GM23338 (cell line): ENCODE measurements at regions not wholly inside any gene's neighbourhood (a gene's known extent, or its start where the extent isn't known, plus 50 kb on each side); places are given as distances from the start of the nearest gene placed in this dataset.

Source experiments
- ATAC-seq: fragments of 200-7000 bp; cut with Tn5 transposase; 3 replicates; pipeline ENCODE4 v1.9.1; 2020
- DNase-seq: peaks from one replicate; pipeline ENCODE4 v3.0.0-alpha.2; 2015; ENCODE audit warnings: low spot score
- H2AFZ ChIP-seq: fragments of 200-600 bp; sonication (generic); 2 replicates; pipeline ENCODE4 v1.8.0; 2016; ENCODE audit warnings: antibody characterized with exemption, mild to moderate bottlenecking, moderate library complexity
- H3F3A ChIP-seq: fragments of 200-600 bp; sonication (generic); replicated peaks from 2 replicates; pipeline ENCODE4 v1.8.0; 2017; ENCODE audit warnings: antibody characterized with exemption, mixed run types, low read depth
- H3K27ac ChIP-seq: fragments of 200-600 bp; sonication (generic); 2 replicates; pipeline ENCODE4 v1.6.1; 2016; ENCODE audit warnings: low read depth
- H3K27me3 ChIP-seq: fragments of 200-600 bp; sonication (generic); 2 replicates; pipeline ENCODE4 v1.8.0; 2016; ENCODE audit warnings: mild to moderate bottlenecking, mixed run types, moderate library complexity; ENCODE audit not compliant: insufficient read depth
- H3K36me3 ChIP-seq: fragments of 200-600 bp; sonication (generic); 2 replicates; pipeline ENCODE4 v1.8.0; 2016; ENCODE audit warnings: mild to moderate bottlenecking; ENCODE audit not compliant: insufficient read depth
- H3K4me1 ChIP-seq: fragments of 200-600 bp; sonication (generic); 2 replicates; pipeline ENCODE4 v1.8.0; 2016; ENCODE audit warnings: mild to moderate bottlenecking, moderate library complexity; ENCODE audit not compliant: insufficient read depth
- H3K4me2 ChIP-seq: fragments of 200-600 bp; sonication (generic); 2 replicates; pipeline ENCODE4 v1.7.1; 2017; ENCODE audit warnings: mixed run types
- H3K4me3 ChIP-seq: fragments of 200-600 bp; sonication (generic); 2 replicates; pipeline ENCODE4 v1.6.1; 2016; ENCODE audit warnings: mixed run types
- H3K79me2 ChIP-seq: fragments of 200-600 bp; sonication (generic); replicated peaks from 2 replicates; pipeline ENCODE4 v1.8.0; 2017; ENCODE audit warnings: mild to moderate bottlenecking; ENCODE audit not compliant: insufficient read depth
- H3K9me2 ChIP-seq: fragments of 200-600 bp; sonication (generic); 2 replicates; pipeline ENCODE4 v1.8.0; 2017; ENCODE audit not compliant: insufficient read depth
- H4K20me1 ChIP-seq: fragments of 200-600 bp; sonication (generic); replicated peaks from 2 replicates; pipeline ENCODE4 v1.8.0; 2017; ENCODE audit warnings: mild to moderate bottlenecking; ENCODE audit not compliant: insufficient read depth
- H3K27ac Mint-ChIP-seq: 2 replicates; pipeline ENCODE4 v1.8.0; 2020; ENCODE audit warnings: inconsistent platforms, mild to moderate bottlenecking, moderate library complexity, mixed read lengths
- H3K27me3 Mint-ChIP-seq: 3 replicates; pipeline ENCODE4 v1.8.0; 2022; ENCODE audit warnings: low read depth, mild to moderate bottlenecking, moderate library complexity, mixed read lengths, inconsistent platforms; ENCODE audit not compliant: insufficient read depth, poor library complexity
- H3K36me3 Mint-ChIP-seq: 3 replicates; pipeline ENCODE4 v1.8.0; 2021; ENCODE audit warnings: low read depth, mild to moderate bottlenecking, inconsistent platforms, moderate library complexity, mixed read lengths
- H3K4me1 Mint-ChIP-seq: 3 replicates; pipeline ENCODE4 v1.8.0; 2020; ENCODE audit warnings: mild to moderate bottlenecking, inconsistent platforms, mixed read lengths
- H3K4me3 Mint-ChIP-seq: 3 replicates; pipeline ENCODE4 v1.8.0; 2021; ENCODE audit warnings: moderate library complexity, mild to moderate bottlenecking, inconsistent platforms, mixed read lengths
- H3K9me3 Mint-ChIP-seq: 3 replicates; pipeline ENCODE4 v1.8.0; 2020; ENCODE audit warnings: moderate library complexity, mild to moderate bottlenecking, inconsistent platforms, mixed read lengths
- EZH2phosphoT487 ChIP-seq: fragments of 200-600 bp; sonication (generic); IDR thresholded peaks from one replicate; pipeline ENCODE4 v1.8.1; 2018; ENCODE audit warnings: antibody characterized with exemption; ENCODE audit not compliant: unreplicated experiment
- STAT1 ChIP-seq: IDR thresholded peaks from one replicate; pipeline ENCODE4 v1.6.1; 2016; ENCODE audit warnings: antibody characterized with exemption; ENCODE audit not compliant: unreplicated experiment
- TF ChIP-seq, protein P1 (sequence below): fragments of 250-450 bp; sonication (Bioruptor Pico); IDR thresholded peaks from 2 replicates; pipeline ENCODE4 v1.5.0; 2020; ENCODE audit warnings: mild to moderate bottlenecking, moderate library complexity
- TF ChIP-seq, protein P2 (sequence below): IDR thresholded peaks from one replicate; pipeline ENCODE4 v1.6.1; 2018; ENCODE audit warnings: antibody characterized with exemption; ENCODE audit not compliant: unreplicated experiment
- TF ChIP-seq, protein P3 (sequence below): IDR thresholded peaks from 2 replicates; pipeline ENCODE4 v1.6.1; 2016; ENCODE audit warnings: antibody characterized with exemption

DNA sequence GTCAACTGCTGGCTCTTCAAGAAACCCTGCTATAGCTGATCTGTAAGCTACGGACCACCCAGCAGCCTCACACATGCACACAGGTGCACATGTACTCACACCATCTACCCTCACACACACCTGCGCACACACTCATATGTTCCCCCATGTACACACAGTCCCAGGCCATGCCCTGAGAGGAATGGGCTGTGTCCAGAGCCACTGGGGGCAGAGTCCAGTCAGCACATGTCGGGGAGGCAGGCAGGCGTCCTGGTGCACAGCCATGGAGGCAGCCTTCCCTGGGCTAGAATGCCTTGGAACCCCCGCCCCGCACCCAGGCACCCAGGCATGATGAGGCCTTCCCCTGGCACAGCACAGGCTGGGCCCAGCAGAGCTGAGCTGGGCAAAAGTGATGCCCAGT is 58.3 kb upstream of the DLK1 start:
- Mint-ChIP-seq H3K36me3 (no peaks in the 10 kb centered on the region; the same call in 2 of the 3 replicates), H3K4me3 (no peak overlapping the region), H3K27me3 (peaks cover 9% of the 10 kb centered on the region), H3K27ac (no peak overlapping the region), H3K9me3 (no peaks in the 10 kb centered on the region), H3K4me1 (peaks cover 19% of the 10 kb centered on the region)
- H3K4me3 ChIP-seq: no peak overlapping the region
- no peak overlapping the region for H2AFZ ChIP-seq
- TF ChIP-seq, protein P1, sequence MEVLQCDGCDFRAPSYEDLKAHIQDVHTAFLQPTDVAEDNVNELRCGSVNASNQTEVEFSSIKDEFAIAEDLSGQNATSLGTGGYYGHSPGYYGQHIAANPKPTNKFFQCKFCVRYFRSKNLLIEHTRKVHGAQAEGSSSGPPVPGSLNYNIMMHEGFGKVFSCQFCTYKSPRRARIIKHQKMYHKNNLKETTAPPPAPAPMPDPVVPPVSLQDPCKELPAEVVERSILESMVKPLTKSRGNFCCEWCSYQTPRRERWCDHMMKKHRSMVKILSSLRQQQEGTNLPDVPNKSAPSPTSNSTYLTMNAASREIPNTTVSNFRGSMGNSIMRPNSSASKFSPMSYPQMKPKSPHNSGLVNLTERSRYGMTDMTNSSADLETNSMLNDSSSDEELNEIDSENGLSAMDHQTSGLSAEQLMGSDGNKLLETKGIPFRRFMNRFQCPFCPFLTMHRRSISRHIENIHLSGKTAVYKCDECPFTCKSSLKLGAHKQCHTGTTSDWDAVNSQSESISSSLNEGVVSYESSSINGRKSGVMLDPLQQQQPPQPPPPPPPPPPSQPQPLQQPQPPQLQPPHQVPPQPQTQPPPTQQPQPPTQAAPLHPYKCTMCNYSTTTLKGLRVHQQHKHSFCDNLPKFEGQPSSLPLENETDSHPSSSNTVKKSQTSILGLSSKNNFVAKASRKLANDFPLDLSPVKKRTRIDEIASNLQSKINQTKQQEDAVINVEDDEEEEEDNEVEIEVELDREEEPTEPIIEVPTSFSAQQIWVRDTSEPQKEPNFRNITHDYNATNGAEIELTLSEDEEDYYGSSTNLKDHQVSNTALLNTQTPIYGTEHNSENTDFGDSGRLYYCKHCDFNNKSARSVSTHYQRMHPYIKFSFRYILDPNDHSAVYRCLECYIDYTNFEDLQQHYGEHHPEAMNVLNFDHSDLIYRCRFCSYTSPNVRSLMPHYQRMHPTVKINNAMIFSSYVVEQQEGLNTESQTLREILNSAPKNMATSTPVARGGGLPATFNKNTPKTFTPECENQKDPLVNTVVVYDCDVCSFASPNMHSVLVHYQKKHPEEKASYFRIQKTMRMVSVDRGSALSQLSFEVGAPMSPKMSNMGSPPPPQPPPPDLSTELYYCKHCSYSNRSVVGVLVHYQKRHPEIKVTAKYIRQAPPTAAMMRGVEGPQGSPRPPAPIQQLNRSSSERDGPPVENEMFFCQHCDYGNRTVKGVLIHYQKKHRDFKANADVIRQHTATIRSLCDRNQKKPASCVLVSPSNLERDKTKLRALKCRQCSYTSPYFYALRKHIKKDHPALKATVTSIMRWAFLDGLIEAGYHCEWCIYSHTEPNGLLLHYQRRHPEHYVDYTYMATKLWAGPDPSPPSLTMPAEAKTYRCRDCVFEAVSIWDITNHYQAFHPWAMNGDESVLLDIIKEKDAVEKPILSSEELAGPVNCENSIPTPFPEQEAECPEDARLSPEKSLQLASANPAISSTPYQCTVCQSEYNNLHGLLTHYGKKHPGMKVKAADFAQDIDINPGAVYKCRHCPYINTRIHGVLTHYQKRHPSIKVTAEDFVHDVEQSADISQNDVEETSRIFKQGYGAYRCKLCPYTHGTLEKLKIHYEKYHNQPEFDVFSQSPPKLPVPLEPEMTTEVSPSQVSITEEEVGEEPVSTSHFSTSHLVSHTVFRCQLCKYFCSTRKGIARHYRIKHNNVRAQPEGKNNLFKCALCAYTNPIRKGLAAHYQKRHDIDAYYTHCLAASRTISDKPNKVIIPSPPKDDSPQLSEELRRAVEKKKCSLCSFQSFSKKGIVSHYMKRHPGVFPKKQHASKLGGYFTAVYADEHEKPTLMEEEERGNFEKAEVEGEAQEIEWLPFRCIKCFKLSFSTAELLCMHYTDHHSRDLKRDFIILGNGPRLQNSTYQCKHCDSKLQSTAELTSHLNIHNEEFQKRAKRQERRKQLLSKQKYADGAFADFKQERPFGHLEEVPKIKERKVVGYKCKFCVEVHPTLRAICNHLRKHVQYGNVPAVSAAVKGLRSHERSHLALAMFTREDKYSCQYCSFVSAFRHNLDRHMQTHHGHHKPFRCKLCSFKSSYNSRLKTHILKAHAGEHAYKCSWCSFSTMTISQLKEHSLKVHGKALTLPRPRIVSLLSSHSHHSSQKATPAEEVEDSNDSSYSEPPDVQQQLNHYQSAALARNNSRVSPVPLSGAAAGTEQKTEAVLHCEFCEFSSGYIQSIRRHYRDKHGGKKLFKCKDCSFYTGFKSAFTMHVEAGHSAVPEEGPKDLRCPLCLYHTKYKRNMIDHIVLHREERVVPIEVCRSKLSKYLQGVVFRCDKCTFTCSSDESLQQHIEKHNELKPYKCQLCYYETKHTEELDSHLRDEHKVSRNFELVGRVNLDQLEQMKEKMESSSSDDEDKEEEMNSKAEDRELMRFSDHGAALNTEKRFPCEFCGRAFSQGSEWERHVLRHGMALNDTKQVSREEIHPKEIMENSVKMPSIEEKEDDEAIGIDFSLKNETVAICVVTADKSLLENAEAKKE (CRISPR knock-in tag): no peak
- TF ChIP-seq, protein P2, sequence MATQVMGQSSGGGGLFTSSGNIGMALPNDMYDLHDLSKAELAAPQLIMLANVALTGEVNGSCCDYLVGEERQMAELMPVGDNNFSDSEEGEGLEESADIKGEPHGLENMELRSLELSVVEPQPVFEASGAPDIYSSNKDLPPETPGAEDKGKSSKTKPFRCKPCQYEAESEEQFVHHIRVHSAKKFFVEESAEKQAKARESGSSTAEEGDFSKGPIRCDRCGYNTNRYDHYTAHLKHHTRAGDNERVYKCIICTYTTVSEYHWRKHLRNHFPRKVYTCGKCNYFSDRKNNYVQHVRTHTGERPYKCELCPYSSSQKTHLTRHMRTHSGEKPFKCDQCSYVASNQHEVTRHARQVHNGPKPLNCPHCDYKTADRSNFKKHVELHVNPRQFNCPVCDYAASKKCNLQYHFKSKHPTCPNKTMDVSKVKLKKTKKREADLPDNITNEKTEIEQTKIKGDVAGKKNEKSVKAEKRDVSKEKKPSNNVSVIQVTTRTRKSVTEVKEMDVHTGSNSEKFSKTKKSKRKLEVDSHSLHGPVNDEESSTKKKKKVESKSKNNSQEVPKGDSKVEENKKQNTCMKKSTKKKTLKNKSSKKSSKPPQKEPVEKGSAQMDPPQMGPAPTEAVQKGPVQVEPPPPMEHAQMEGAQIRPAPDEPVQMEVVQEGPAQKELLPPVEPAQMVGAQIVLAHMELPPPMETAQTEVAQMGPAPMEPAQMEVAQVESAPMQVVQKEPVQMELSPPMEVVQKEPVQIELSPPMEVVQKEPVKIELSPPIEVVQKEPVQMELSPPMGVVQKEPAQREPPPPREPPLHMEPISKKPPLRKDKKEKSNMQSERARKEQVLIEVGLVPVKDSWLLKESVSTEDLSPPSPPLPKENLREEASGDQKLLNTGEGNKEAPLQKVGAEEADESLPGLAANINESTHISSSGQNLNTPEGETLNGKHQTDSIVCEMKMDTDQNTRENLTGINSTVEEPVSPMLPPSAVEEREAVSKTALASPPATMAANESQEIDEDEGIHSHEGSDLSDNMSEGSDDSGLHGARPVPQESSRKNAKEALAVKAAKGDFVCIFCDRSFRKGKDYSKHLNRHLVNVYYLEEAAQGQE: no peak
- no peak for TF ChIP-seq STAT1
- TF ChIP-seq, protein P3, sequence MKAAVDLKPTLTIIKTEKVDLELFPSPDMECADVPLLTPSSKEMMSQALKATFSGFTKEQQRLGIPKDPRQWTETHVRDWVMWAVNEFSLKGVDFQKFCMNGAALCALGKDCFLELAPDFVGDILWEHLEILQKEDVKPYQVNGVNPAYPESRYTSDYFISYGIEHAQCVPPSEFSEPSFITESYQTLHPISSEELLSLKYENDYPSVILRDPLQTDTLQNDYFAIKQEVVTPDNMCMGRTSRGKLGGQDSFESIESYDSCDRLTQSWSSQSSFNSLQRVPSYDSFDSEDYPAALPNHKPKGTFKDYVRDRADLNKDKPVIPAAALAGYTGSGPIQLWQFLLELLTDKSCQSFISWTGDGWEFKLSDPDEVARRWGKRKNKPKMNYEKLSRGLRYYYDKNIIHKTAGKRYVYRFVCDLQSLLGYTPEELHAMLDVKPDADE: no peak
- TF ChIP-seq EZH2phosphoT487: no peak
- H4K20me1 ChIP-seq: no peaks in the 10 kb centered on the region
- H3K27ac ChIP-seq: no peak overlapping the region
- no peaks in the 10 kb centered on the region for H3K79me2 ChIP-seq
- no peak overlapping the region for H3K4me2 ChIP-seq
- no peaks in the 10 kb centered on the region for H3K27me3 ChIP-seq
- no peaks in the 10 kb centered on the region for H3K4me1 ChIP-seq
- DNase-seq (no peak), ATAC-seq (no peak)
- H3F3A ChIP-seq: no peaks in the 10 kb centered on the region
- no peaks in the 10 kb centered on the region for H3K36me3 ChIP-seq
- no peaks in the 10 kb centered on the region for H3K9me2 ChIP-seq
